ENCODE measurements at regions not wholly inside any gene's neighbourhood (a gene's known extent, or its start where the extent isn't known, plus 50 kb on each side); places are given as distances from the start of the nearest gene placed in this dataset.

GRCh38 chr5:35325836-35326235, 95.5 kb upstream of the PRLR start (continued):
- TF ChIP-seq CTCF (IDR thresholded peaks at IDR 0.05; ENCODE audit: control extremely low read depth in 1 of 3, insufficient read depth in 1 of 3, low read depth in 1 of 3, low read length in 3 of 3) (no peak), SP2 (IDR thresholded peaks at IDR 0.05; ENCODE audit: low read length) (no peak), CHD2 (IDR thresholded peaks at IDR 0.05; ENCODE audit: low read length) (no peak), SRF (IDR thresholded peaks at IDR 0.05; ENCODE audit: low read depth, low read length) (no peak), TAF1 (IDR thresholded peaks at IDR 0.05; ENCODE audit: low read depth, low read length) (no peak), RXRA (IDR thresholded peaks at IDR 0.05; ENCODE audit: insufficient read depth, low read depth, low read length) (no peak)

Data from H1 (cell line).